Spleen (tissue), 7 donors: ENCODE measurements at regions not wholly inside any gene's neighbourhood (a gene's known extent, or its start where the extent isn't known, plus 50 kb on each side); places are given as distances from the start of the nearest gene placed in this dataset.

Experiments used
- CTCF ChIP-seq, 11 experiments: fragments of 200-600 bp in 7 of 11; fragments of 450-650 bp in 4 of 11; sonication (generic) in 4 of 11; IDR thresholded peaks in 8 of 11; conservative IDR thresholded peaks in 3 of 11; 1 replicate in 7 of 11; 2 replicates in 4 of 11; pipeline versions ENCODE4 v1.4.0 to v1.8.0; 2016 to 2021; ENCODE audit warnings: antibody characterized with exemption in 11 of 11, inconsistent platforms in 4 of 11, mild to moderate bottlenecking in 1 of 11
- POLR2AphosphoS5 ChIP-seq, 3 donors: sonication (generic); formaldehyde crosslinking; IDR thresholded peaks; one replicate each; pipeline ENCODE4 v1.5.1; 2017; ENCODE audit warnings: antibody characterized with exemption in 3 of 3
- donor health status: DM: no; HTN: no; CAD: no; lungs with moderate emphysema.
- donor health status: DM: no; HTN: no; CAD: no.
- donor health status: DM: no; HTN: no; CAD: no.

- TF ChIP-seq CTCF (IDR thresholded peaks at IDR 0.05 in 8 of 11, conservative IDR thresholded peaks at IDR 0.05 in 3 of 11): no peak
- no peak for TF ChIP-seq POLR2AphosphoS5 (IDR thresholded peaks at IDR 0.05)
These were observed 69.5 kb upstream of the RGPD4 start for GRCh38 chr2:107757223-107757622.
